Lower lobe of right lung (tissue), 2 donors: ENCODE measurements at regions not wholly inside any gene's neighbourhood (a gene's known extent, or its start where the extent isn't known, plus 50 kb on each side); places are given as distances from the start of the nearest gene placed in this dataset.

Source experiments
- ATAC-seq, 2 donors: fragments of 200-7000 bp; cut with Tn5 transposase; one replicate each; pipeline ENCODE4 v1.9.1; 2020 to 2022; ENCODE audit warnings: mild to moderate bottlenecking in 2 of 2, moderate library complexity in 2 of 2
- DNase-seq: peaks from one replicate; pipeline ENCODE4 v3.0.0-alpha.2; 2020
- H3K27ac ChIP-seq: fragments of 200-600 bp; one replicate; pipeline ENCODE4 v1.8.0; 2022
- H3K27me3 ChIP-seq: fragments of 200-600 bp; one replicate; pipeline ENCODE4 v1.8.0; 2022; ENCODE audit warnings: low read depth
- H3K36me3 ChIP-seq: fragments of 200-600 bp; one replicate; pipeline ENCODE4 v1.8.0; 2022; ENCODE audit warnings: mild to moderate bottlenecking
- H3K4me1 ChIP-seq: fragments of 200-600 bp; one replicate; pipeline ENCODE4 v1.8.0; 2022
- H3K4me3 ChIP-seq: fragments of 200-600 bp; one replicate; pipeline ENCODE4 v1.8.0; 2022; ENCODE audit warnings: mild to moderate bottlenecking
- H3K9me3 ChIP-seq: fragments of 200-600 bp; one replicate; pipeline ENCODE4 v1.8.0; 2022
- CTCF ChIP-seq: fragments of 200-600 bp; IDR thresholded peaks from one replicate; pipeline ENCODE4 v1.8.0; 2022; ENCODE audit warnings: antibody characterized with exemption, mild to moderate bottlenecking
- intact Hi-C: fragments of 100-400 bp; cut with DNase I; formaldehyde crosslinking; loops from one replicate; pipeline ENCODE4 v1.11.0; 2022
- donor health status: DM: no; HTN: yes; CAD: no; lungs with severe emphysema.

GRCh38 chr7:47100148-47100816 lies 481.6 kb downstream of the TNS3 start:
- intact Hi-C loops, result no loop called here

GRCh38 chr7:47097431-47097830 lies 484.5 kb downstream of the TNS3 start:
- Histone ChIP-seq H3K4me1 (no peaks in the 10 kb centered on the region), H3K27ac (no peak overlapping the region), H3K9me3 (no peaks in the 10 kb centered on the region), H3K36me3 (no peaks in the 10 kb centered on the region), H3K4me3 (no peak overlapping the region), H3K27me3 (no peaks in the 10 kb centered on the region)
- DNase-seq, result no peak
- TF ChIP-seq CTCF, result no peak
- no peak for ATAC-seq
- intact Hi-C loops, result no loop called here

More at GRCh38 chr7:47100148-47100816, 481.6 kb downstream of the TNS3 start:
- ATAC-seq (peak in 1 of 2 donors; percentile 47), DNase-seq (no peak)
- Histone ChIP-seq H3K4me1 (no peaks in the 10 kb centered on the region), H3K27me3 (no peaks in the 10 kb centered on the region), H3K9me3 (no peaks in the 10 kb centered on the region), H3K4me3 (no peak overlapping the region), H3K27ac (no peak overlapping the region), H3K36me3 (no peaks in the 10 kb centered on the region)
- TF ChIP-seq CTCF, result no peak

DNA sequence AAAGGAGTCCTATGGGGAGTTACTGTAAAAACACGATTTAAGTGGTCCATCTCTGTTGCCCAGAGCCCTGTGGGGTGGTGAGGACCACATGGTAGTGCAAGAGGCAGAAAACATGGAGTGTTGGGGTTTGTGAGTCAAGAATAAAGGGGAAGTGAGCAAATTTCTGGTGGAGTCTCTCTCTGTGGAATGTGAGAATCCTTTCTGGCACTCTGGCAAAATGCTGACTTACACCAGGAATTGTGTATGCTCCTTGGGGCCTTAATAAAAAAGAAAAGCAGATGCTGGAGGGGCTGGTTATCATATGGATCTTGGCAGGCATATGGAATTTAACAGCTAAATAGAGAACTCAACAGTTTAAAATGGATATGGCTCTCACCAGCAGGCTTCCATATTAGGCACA lies 486.0 kb downstream of the TNS3 start:
- DNase-seq (no peak), ATAC-seq (no peak)
- Histone ChIP-seq H3K4me1 (no peaks in the 10 kb centered on the region), H3K4me3 (no peak overlapping the region), H3K9me3 (no peaks in the 10 kb centered on the region), H3K36me3 (no peaks in the 10 kb centered on the region), H3K27me3 (no peaks in the 10 kb centered on the region), H3K27ac (no peak overlapping the region)
- no peak for TF ChIP-seq CTCF
- intact Hi-C loops, result no loop called here

DNA sequence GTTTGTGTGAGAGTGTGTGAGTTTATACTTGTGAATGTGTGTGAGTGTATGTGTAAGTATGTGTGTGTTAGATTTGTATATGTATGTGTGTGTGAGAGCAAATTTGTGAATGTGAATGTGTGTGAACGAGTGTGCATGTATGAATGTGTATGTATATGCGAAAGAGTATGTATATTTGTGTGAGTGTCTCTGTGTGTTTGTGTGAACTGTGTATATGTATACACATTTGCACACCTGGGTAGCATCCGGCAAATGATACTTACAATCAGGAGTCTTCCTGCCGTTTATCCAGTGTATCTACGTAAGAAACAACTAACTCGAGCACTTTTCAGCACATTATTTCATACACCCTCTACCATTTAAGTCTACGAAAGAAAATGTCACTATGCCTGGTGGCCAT lies 487.4 kb downstream of the TNS3 start:
- ATAC-seq, result no peak
- DNase-seq, result no peak
- H3K27me3 ChIP-seq, result no peaks in the 10 kb centered on the region
- intact Hi-C loops, result no loop called here
- H3K4me1 ChIP-seq, result no peaks in the 10 kb centered on the region
- no peaks in the 10 kb centered on the region for H3K36me3 ChIP-seq
- no peaks in the 10 kb centered on the region for H3K9me3 ChIP-seq
- no peak overlapping the region for H3K27ac ChIP-seq
- no peak overlapping the region for H3K4me3 ChIP-seq
- TF ChIP-seq CTCF, result no peak

GRCh38 chr7:47093320-47094234 lies 488.3 kb downstream of the TNS3 start:
- intact Hi-C loops, result no loop called here
- peaks cover 2% of the 10 kb centered on the region for H3K4me1 ChIP-seq
- ATAC-seq, result no peak

More at GRCh38 chr7:47093320-47094234, 488.3 kb downstream of the TNS3 start:
- Histone ChIP-seq H3K27me3 (no peaks in the 10 kb centered on the region), H3K4me3 (no peak overlapping the region), H3K27ac (no peak overlapping the region), H3K36me3 (no peaks in the 10 kb centered on the region), H3K9me3 (no peaks in the 10 kb centered on the region)
- no peak for TF ChIP-seq CTCF
- no peak for DNase-seq
